ENCODE measurements at regions not wholly inside any gene's neighbourhood (a gene's known extent, or its start where the extent isn't known, plus 50 kb on each side); places are given as distances from the start of the nearest gene placed in this dataset.
"Not testable (repeated sequence)": the region's sequence is repeated elsewhere in the genome, so short reads cannot be mapped to it uniquely, and the experiment has no call there.

GRCh38 chr7:119937745-119938144 is 335.2 kb upstream of the KCND2 start:
- H3K27me3 ChIP-seq (replicated peaks; ENCODE audit: control insufficient read depth, insufficient read depth, low read length), result no peaks in the 10 kb centered on the region

DNA sequence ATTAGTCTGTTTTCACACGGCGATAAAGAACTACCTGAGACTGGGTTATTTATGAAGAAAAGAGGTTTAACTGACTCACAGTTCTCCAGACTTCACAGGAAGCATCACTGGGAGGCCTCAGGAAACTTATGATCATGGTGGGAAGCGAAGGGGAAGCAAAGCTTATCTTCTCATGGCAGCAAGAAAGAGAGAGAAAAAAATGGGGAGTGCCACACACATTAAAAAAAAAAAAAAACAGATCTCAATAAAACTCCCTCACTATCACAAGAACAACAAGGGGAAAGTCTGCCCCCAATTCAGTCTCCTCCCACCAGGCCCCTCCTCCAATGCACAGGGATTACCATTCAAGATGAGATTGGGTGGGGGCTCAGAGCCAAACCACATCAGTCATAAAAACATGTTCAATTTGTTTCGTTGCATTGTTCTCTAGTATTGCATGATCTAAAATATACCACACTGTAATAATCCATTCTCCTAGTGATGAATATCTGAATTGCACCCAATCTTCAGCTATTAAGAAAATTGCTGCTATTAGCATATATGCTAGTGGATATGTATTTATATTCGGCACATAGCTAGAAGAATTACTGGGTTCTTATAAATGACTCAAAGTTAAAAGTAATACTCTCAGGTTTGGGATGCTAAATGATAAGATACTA is 328.9 kb upstream of the KCND2 start:
- TF ChIP-seq, protein P1, sequence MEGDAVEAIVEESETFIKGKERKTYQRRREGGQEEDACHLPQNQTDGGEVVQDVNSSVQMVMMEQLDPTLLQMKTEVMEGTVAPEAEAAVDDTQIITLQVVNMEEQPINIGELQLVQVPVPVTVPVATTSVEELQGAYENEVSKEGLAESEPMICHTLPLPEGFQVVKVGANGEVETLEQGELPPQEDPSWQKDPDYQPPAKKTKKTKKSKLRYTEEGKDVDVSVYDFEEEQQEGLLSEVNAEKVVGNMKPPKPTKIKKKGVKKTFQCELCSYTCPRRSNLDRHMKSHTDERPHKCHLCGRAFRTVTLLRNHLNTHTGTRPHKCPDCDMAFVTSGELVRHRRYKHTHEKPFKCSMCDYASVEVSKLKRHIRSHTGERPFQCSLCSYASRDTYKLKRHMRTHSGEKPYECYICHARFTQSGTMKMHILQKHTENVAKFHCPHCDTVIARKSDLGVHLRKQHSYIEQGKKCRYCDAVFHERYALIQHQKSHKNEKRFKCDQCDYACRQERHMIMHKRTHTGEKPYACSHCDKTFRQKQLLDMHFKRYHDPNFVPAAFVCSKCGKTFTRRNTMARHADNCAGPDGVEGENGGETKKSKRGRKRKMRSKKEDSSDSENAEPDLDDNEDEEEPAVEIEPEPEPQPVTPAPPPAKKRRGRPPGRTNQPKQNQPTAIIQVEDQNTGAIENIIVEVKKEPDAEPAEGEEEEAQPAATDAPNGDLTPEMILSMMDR (IDR thresholded peaks at IDR 0.05; ENCODE audit: insufficient read depth, low read length, poor library complexity, severe bottlenecking), result no peak
- no peak overlapping the region for H3K4me3 ChIP-seq (replicated peaks; ENCODE audit: low read depth, low read length)
- H3K36me3 ChIP-seq (ENCODE audit: control insufficient read depth, insufficient read depth, low read length), result no peaks in the 10 kb centered on the region
- H3K27me3 ChIP-seq (replicated peaks; ENCODE audit: control insufficient read depth, insufficient read depth, low read length), result no peaks in the 10 kb centered on the region
- DNase-seq (ENCODE audit: extremely low read depth, insufficient read length), result no peak

More at GRCh38 chr7:119937745-119938144, 335.2 kb upstream of the KCND2 start:
- DNase-seq (ENCODE audit: extremely low read depth, insufficient read length), result no peak
- TF ChIP-seq, protein P1 (IDR thresholded peaks at IDR 0.05; ENCODE audit: insufficient read depth, low read length, poor library complexity, severe bottlenecking), result no peak
- Histone ChIP-seq H3K36me3 (ENCODE audit: control insufficient read depth, insufficient read depth, low read length) (no peaks in the 10 kb centered on the region), H3K4me3 (replicated peaks; ENCODE audit: low read depth, low read length) (no peak overlapping the region)

DNA sequence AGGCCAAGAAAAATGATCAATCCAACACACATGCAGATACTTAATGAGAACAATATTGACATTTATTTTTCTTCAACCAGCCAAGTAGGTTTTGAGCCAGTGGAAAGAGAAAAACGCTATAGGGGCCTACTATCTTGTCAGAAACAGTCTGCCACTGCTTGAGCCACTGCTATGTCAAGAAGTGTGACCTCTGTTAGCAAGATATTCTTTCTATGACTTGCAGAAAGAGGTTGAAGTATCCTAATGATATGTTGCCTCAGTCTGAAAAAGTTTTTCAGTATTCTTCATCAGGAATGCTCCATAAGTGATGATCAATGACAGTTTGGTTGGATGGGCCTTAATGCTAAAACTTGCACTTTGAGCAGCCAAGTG is 328.4 kb upstream of the KCND2 start:
- no peaks in the 10 kb centered on the region for H3K36me3 ChIP-seq (ENCODE audit: control insufficient read depth, insufficient read depth, low read length)
- TF ChIP-seq, protein P1 (IDR thresholded peaks at IDR 0.05; ENCODE audit: insufficient read depth, low read length, poor library complexity, severe bottlenecking), result no peak
- no peaks in the 10 kb centered on the region for H3K27me3 ChIP-seq (replicated peaks; ENCODE audit: control insufficient read depth, insufficient read depth, low read length)
- DNase-seq (ENCODE audit: extremely low read depth, insufficient read length), result no peak
- H3K4me3 ChIP-seq (replicated peaks; ENCODE audit: low read depth, low read length), result no peak overlapping the region

- DNase-seq (ENCODE audit: extremely low read depth, insufficient read length), result no peak
- Histone ChIP-seq H3K36me3 (ENCODE audit: control insufficient read depth, insufficient read depth, low read length) (no peaks in the 10 kb centered on the region), H3K27me3 (replicated peaks; ENCODE audit: control insufficient read depth, insufficient read depth, low read length) (no peaks in the 10 kb centered on the region), H3K4me3 (replicated peaks; ENCODE audit: low read depth, low read length) (no peak overlapping the region)
- TF ChIP-seq, protein P1 (IDR thresholded peaks at IDR 0.05; ENCODE audit: insufficient read depth, low read length, poor library complexity, severe bottlenecking), result no peak
These were observed 327.2 kb upstream of the KCND2 start for GRCh38 chr7:119945822-119946221.

DNA sequence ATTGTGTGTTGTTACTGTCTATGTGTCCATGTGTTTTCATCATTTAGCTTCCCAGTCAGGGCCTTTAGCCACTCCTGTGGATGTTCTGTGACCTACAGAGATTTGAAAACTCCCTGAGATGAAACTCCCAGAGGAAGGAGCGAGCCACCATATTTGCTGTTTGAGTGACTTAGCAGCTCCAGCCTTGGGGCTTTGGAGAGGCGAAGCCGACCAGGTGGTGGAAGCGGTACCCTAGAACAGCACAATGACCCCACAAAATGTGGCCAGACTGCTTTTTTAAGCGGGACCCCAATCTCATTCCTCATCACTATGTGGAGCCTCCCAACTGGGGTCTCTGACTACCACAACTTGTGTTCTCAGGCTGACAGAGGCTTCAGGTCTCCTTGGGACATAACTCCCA is 323.9 kb upstream of the KCND2 start:
- no peak for DNase-seq (ENCODE audit: extremely low read depth, insufficient read length)
- no peaks in the 10 kb centered on the region for H3K27me3 ChIP-seq (replicated peaks; ENCODE audit: control insufficient read depth, insufficient read depth, low read length)
- TF ChIP-seq, protein P1 (IDR thresholded peaks at IDR 0.05; ENCODE audit: insufficient read depth, low read length, poor library complexity, severe bottlenecking), result no peak
- H3K36me3 ChIP-seq (ENCODE audit: control insufficient read depth, insufficient read depth, low read length), result no peaks in the 10 kb centered on the region
- no peak overlapping the region for H3K4me3 ChIP-seq (replicated peaks; ENCODE audit: low read depth, low read length)

- not testable (repeated sequence) for H3K4me3 ChIP-seq (replicated peaks; ENCODE audit: low read depth, low read length); DNase-seq (ENCODE audit: extremely low read depth, insufficient read length); H3K27me3 ChIP-seq (replicated peaks; ENCODE audit: control insufficient read depth, insufficient read depth, low read length); H3K36me3 ChIP-seq (ENCODE audit: control insufficient read depth, insufficient read depth, low read length)
These were observed 322.5 kb upstream of the KCND2 start for GRCh38 chr7:119950390-119951041.

- not testable (repeated sequence) for H3K27me3 ChIP-seq (replicated peaks; ENCODE audit: control insufficient read depth, insufficient read depth, low read length); H3K36me3 ChIP-seq (ENCODE audit: control insufficient read depth, insufficient read depth, low read length); H3K4me3 ChIP-seq (replicated peaks; ENCODE audit: low read depth, low read length); DNase-seq (ENCODE audit: extremely low read depth, insufficient read length)
These were observed 321.4 kb upstream of the KCND2 start for GRCh38 chr7:119951614-119952013.
